ENCODE measurements at regions not wholly inside any gene's neighbourhood (a gene's known extent, or its start where the extent isn't known, plus 50 kb on each side); places are given as distances from the start of the nearest gene placed in this dataset.

GRCh38 chr17:73703917-73704316 is 59.7 kb upstream of the SDK2 start:
- TF ChIP-seq CTCF (conservative IDR thresholded peaks at IDR 0.05; ENCODE audit: low read depth, low read length) = no peak
- no peak for DNase-seq (ENCODE audit: low read depth)
- H3K4me3 ChIP-seq (ENCODE audit: low read depth, low read length) = no peak overlapping the region

GRCh38 chr17:73705594-73705993 is 61.3 kb upstream of the SDK2 start:
- no peak overlapping the region for H3K4me3 ChIP-seq (ENCODE audit: low read depth, low read length)
- no peak for TF ChIP-seq CTCF (conservative IDR thresholded peaks at IDR 0.05; ENCODE audit: low read depth, low read length)
- DNase-seq (ENCODE audit: low read depth) = no peak

GRCh38 chr17:73706428-73706827 is 62.2 kb upstream of the SDK2 start:
- H3K4me3 ChIP-seq (ENCODE audit: low read depth, low read length) = no peak overlapping the region
- no peak for TF ChIP-seq CTCF (conservative IDR thresholded peaks at IDR 0.05; ENCODE audit: low read depth, low read length)
- no peak for DNase-seq (ENCODE audit: low read depth)

- no peak overlapping the region for H3K4me3 ChIP-seq (ENCODE audit: low read depth, low read length)
- no peak for TF ChIP-seq CTCF (conservative IDR thresholded peaks at IDR 0.05; ENCODE audit: low read depth, low read length)
Observed at GRCh38 chr17:73706858-73707257, 62.6 kb upstream of the SDK2 start.

GRCh38 chr17:73707358-73707757 is 63.1 kb upstream of the SDK2 start:
- no peak for TF ChIP-seq CTCF (conservative IDR thresholded peaks at IDR 0.05; ENCODE audit: low read depth, low read length)

More at GRCh38 chr17:73706858-73707257, 62.6 kb upstream of the SDK2 start:
- DNase-seq (ENCODE audit: low read depth) = no peak

GRCh38 chr17:73710095-73710592 is 65.9 kb upstream of the SDK2 start:
- TF ChIP-seq CTCF (conservative IDR thresholded peaks at IDR 0.05; ENCODE audit: low read depth, low read length) = peak; percentile 79
- peak; percentile 7 for DNase-seq (ENCODE audit: low read depth)
- H3K4me3 ChIP-seq (ENCODE audit: low read depth, low read length) = no peak overlapping the region

More at GRCh38 chr17:73707358-73707757, 63.1 kb upstream of the SDK2 start:
- no peak overlapping the region for H3K4me3 ChIP-seq (ENCODE audit: low read depth, low read length)
- DNase-seq (ENCODE audit: low read depth) = no peak

- no peak for DNase-seq (ENCODE audit: low read depth)
- H3K4me3 ChIP-seq (ENCODE audit: low read depth, low read length) = no peak overlapping the region
- TF ChIP-seq CTCF (conservative IDR thresholded peaks at IDR 0.05; ENCODE audit: low read depth, low read length) = no peak
Observed at GRCh38 chr17:73711184-73711583, 66.9 kb upstream of the SDK2 start.
